ENCODE measurements at regions not wholly inside any gene's neighbourhood (a gene's known extent, or its start where the extent isn't known, plus 50 kb on each side); places are given as distances from the start of the nearest gene placed in this dataset.

DNA sequence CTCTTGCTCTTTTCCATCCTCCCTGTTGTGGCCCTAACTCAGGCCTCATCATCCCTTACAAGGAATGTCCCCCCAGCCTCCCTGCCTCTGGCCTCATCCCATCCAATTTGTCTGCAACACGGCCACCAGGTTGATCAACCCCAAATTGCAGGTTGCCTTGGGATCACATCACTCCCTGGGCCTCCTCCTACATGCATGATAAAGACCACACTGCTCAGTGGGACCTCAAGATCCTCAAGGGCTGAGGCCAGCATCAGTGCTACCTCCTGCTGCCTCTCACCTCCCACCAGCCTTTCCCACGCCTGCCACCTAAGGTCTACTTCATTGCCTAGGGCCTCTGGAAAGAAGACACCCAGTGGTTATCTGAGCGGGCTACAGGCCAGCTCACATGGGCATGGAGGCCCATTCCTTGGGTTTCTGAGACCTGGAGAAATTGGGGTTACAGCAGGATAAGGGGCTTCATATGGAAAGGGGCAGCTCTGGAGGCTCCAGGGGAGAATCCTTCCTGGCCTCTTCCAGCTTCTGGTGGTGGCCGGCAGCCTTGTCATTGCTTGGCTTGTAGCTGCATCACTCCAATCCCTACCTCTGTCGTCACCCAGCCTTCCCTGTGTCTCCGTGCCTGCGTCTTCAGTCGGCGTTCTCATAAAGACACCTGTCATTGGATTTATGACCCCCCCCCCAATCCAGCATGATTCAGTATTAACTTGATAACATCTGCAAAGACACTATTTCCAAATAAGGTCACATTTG lies 60.5 kb downstream of the KLHDC7A start:
- no peak overlapping the region for H2AFZ ChIP-seq (ENCODE audit: low read depth, low read length)
- DNase-seq (no peak), ATAC-seq (ENCODE audit: insufficient read depth, low read depth) (no peak)
- H3K4me3 ChIP-seq (ENCODE audit: low read depth in 1 of 2, low read length in 2 of 2), result no peak overlapping the region
- peaks cover 6% of the 10 kb centered on the region for H3K27me3 ChIP-seq (ENCODE audit: insufficient read depth, low read length, poor library complexity)
- H3K9ac ChIP-seq (ENCODE audit: low read depth, low read length), result no peak overlapping the region
- no peak overlapping the region for H3K4me2 ChIP-seq (ENCODE audit: insufficient read depth, low read length)
- H3K27ac ChIP-seq (ENCODE audit: low read length), result no peak overlapping the region
- no peaks in the 10 kb centered on the region for H3K9me3 ChIP-seq (ENCODE audit: insufficient read depth, low read length, severe bottlenecking)
- H3K79me2 ChIP-seq (ENCODE audit: insufficient read depth, low read length), result no peaks in the 10 kb centered on the region
- no peak for TF ChIP-seq EZH2 (IDR thresholded peaks at IDR 0.05; ENCODE audit: borderline replicate concordance, low read depth, low read length, severe bottlenecking)
- TF ChIP-seq, protein P1, sequence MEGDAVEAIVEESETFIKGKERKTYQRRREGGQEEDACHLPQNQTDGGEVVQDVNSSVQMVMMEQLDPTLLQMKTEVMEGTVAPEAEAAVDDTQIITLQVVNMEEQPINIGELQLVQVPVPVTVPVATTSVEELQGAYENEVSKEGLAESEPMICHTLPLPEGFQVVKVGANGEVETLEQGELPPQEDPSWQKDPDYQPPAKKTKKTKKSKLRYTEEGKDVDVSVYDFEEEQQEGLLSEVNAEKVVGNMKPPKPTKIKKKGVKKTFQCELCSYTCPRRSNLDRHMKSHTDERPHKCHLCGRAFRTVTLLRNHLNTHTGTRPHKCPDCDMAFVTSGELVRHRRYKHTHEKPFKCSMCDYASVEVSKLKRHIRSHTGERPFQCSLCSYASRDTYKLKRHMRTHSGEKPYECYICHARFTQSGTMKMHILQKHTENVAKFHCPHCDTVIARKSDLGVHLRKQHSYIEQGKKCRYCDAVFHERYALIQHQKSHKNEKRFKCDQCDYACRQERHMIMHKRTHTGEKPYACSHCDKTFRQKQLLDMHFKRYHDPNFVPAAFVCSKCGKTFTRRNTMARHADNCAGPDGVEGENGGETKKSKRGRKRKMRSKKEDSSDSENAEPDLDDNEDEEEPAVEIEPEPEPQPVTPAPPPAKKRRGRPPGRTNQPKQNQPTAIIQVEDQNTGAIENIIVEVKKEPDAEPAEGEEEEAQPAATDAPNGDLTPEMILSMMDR (IDR thresholded peaks at IDR 0.05; ENCODE audit: borderline replicate concordance, extremely low read depth, low read length, poor library complexity, severe bottlenecking), result no peak
- H3K36me3 ChIP-seq (ENCODE audit: insufficient read depth, low read length), result no peaks in the 10 kb centered on the region
- no peaks in the 10 kb centered on the region for H3K4me1 ChIP-seq (ENCODE audit: insufficient read depth, low read length)
- no peaks in the 10 kb centered on the region; the same call in 1 of the 2 replicates for H4K20me1 ChIP-seq (ENCODE audit: insufficient read depth, low read length)

GRCh38 chr1:18542351-18542750 lies 61.6 kb downstream of the KLHDC7A start:
- no peak overlapping the region for H3K4me3 ChIP-seq (ENCODE audit: low read depth in 1 of 2, low read length in 2 of 2)
- H3K9me3 ChIP-seq (ENCODE audit: insufficient read depth, low read length, severe bottlenecking), result no peaks in the 10 kb centered on the region
- no peak for TF ChIP-seq EZH2 (IDR thresholded peaks at IDR 0.05; ENCODE audit: borderline replicate concordance, low read depth, low read length, severe bottlenecking)
- TF ChIP-seq, protein P1 (IDR thresholded peaks at IDR 0.05; ENCODE audit: borderline replicate concordance, extremely low read depth, low read length, poor library complexity, severe bottlenecking), result no peak
- H3K9ac ChIP-seq (ENCODE audit: low read depth, low read length), result no peak overlapping the region
- no peak overlapping the region for H3K4me2 ChIP-seq (ENCODE audit: insufficient read depth, low read length)
- no peaks in the 10 kb centered on the region for H3K36me3 ChIP-seq (ENCODE audit: insufficient read depth, low read length)
- no peak overlapping the region for H3K27ac ChIP-seq (ENCODE audit: low read length)
- no peak overlapping the region for H2AFZ ChIP-seq (ENCODE audit: low read depth, low read length)
- ATAC-seq (ENCODE audit: insufficient read depth, low read depth), result no peak
- DNase-seq, result no peak
- H3K4me1 ChIP-seq (ENCODE audit: insufficient read depth, low read length), result no peaks in the 10 kb centered on the region
- H3K27me3 ChIP-seq (ENCODE audit: insufficient read depth, low read length, poor library complexity), result peaks cover 4% of the 10 kb centered on the region
- no peaks in the 10 kb centered on the region for H4K20me1 ChIP-seq (ENCODE audit: insufficient read depth, low read length)
- H3K79me2 ChIP-seq (ENCODE audit: insufficient read depth, low read length), result no peaks in the 10 kb centered on the region

GRCh38 chr1:18546026-18546425 lies 65.3 kb downstream of the KLHDC7A start:
- H3K36me3 ChIP-seq (ENCODE audit: insufficient read depth, low read length), result no peaks in the 10 kb centered on the region
- no peak overlapping the region for H2AFZ ChIP-seq (ENCODE audit: low read depth, low read length)
- H3K79me2 ChIP-seq (ENCODE audit: insufficient read depth, low read length), result no peaks in the 10 kb centered on the region
- no peak overlapping the region for H3K4me2 ChIP-seq (ENCODE audit: insufficient read depth, low read length)
- H3K9me3 ChIP-seq (ENCODE audit: insufficient read depth, low read length, severe bottlenecking), result no peaks in the 10 kb centered on the region
- no peak for DNase-seq
- peaks cover 4% of the 10 kb centered on the region for H3K27me3 ChIP-seq (ENCODE audit: insufficient read depth, low read length, poor library complexity)
- no peak for TF ChIP-seq EZH2 (IDR thresholded peaks at IDR 0.05; ENCODE audit: borderline replicate concordance, low read depth, low read length, severe bottlenecking)
- TF ChIP-seq, protein P1 (IDR thresholded peaks at IDR 0.05; ENCODE audit: borderline replicate concordance, extremely low read depth, low read length, poor library complexity, severe bottlenecking), result no peak
- H4K20me1 ChIP-seq (ENCODE audit: insufficient read depth, low read length), result no peaks in the 10 kb centered on the region; the same call in 1 of the 2 replicates
- no peak overlapping the region for H3K9ac ChIP-seq (ENCODE audit: low read depth, low read length)
- no peak for ATAC-seq (ENCODE audit: insufficient read depth, low read depth)
- H3K4me1 ChIP-seq (ENCODE audit: insufficient read depth, low read length), result no peaks in the 10 kb centered on the region
- H3K27ac ChIP-seq (ENCODE audit: low read length), result no peak overlapping the region
- H3K4me3 ChIP-seq (ENCODE audit: low read depth in 1 of 2, low read length in 2 of 2), result no peak overlapping the region

Data from DND-41 (cell line).